T-helper 2 cell (primary cell): ENCODE measurements at regions not wholly inside any gene's neighbourhood (a gene's known extent, or its start where the extent isn't known, plus 50 kb on each side); places are given as distances from the start of the nearest gene placed in this dataset.
"Not testable (repeated sequence)": the region's sequence is repeated elsewhere in the genome, so short reads cannot be mapped to it uniquely, and the experiment has no call there.

Experiments
- DNase-seq, 5 experiments: peaks; one replicate each; pipeline versions ENCODE4 v3.0.0 to v3.0.0-alpha.2; 2012 to 2022

GRCh38 chr1:221204055-221204833 lies 325.0 kb downstream of the HLX start:
- DNase-seq = no peak

- DNase-seq = no peak
These were observed 326.8 kb downstream of the HLX start for GRCh38 chr1:221206076-221206475.

DNA sequence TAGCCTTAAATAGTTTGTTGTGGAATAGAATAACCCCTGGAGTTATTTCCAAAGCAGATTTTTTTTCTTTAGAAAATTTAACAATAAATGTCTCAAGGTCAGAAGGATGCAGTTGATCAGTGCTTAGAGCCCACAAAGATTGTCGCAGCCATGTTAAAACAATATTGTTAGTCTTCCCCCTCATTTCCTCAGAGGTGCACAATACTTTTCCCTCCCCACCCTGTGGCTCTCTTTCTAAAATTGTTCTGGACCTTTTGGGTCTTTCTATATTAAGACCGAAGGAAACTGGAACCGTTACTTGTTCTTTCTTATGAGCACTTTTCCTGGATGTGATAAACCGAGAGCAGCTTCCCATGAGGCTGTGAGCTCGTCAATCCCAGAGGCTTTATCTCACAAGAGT lies 333.7 kb downstream of the HLX start:
- no peak for DNase-seq

DNA sequence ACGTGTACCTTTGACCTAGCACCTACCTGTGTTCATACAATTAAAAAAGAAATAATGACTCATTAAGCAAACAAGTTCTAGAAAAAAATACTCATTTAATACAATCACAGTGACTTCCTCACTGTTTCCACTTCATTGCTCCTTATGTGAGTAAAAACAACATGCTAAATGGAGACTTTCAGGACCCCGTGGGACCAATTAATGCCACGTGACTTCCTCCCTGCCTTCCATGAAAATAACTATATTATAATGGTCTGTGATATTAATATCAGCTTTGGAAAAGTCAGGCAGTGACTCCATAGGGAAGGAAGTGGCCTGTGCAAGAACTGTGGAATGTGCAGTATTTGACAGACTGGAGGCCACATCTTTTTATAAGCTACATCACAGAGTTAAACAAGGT lies 337.8 kb downstream of the HLX start:
- DNase-seq = no peak

GRCh38 chr1:221223281-221223680 lies 344.0 kb downstream of the HLX start:
- DNase-seq = no peak

GRCh38 chr1:221227460-221227859 lies 348.2 kb downstream of the HLX start:
- DNase-seq = no peak

GRCh38 chr1:221227872-221228337 lies 348.7 kb downstream of the HLX start:
- peak in 1 of 5 experiments; percentile 4 for DNase-seq

DNA sequence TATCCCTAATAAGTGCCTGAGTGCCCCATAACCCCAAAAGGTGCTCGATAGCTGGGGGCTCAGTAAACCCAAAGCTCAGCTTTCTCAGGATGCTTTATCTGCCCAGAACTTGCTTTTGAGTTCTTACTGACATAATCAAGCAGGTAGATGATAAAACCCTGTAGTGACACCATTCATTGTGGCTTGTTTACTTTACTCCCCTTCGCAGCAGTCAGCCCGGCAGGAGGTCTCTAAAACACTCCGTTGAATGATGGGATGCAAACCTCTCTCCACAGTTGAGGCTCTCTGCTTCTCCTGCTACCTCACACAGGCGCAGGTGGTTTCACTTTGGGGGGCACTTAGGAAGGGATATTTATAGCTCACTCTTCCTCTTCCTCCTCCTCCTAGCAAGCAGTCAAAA lies 349.4 kb downstream of the HLX start:
- no peak for DNase-seq

DNA sequence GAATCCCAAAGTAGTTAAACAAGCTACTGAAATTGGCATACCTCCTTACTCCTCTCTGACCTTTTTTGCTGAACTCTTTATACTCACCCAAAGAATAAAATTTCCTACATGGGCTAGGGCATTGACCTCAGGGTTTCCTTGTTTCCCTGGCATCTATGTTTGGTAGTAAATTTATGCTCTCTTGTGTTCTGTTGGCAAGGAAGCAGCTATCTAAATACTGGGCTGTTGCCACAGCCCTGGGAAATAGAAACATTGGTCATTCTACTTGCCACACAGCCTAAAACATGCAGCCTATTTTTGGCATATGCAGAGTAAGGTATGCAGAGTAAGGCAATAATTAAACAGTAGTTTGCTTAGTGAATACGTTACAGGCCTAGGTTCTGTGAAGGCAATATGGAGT lies 351.4 kb downstream of the HLX start:
- no peak for DNase-seq

DNA sequence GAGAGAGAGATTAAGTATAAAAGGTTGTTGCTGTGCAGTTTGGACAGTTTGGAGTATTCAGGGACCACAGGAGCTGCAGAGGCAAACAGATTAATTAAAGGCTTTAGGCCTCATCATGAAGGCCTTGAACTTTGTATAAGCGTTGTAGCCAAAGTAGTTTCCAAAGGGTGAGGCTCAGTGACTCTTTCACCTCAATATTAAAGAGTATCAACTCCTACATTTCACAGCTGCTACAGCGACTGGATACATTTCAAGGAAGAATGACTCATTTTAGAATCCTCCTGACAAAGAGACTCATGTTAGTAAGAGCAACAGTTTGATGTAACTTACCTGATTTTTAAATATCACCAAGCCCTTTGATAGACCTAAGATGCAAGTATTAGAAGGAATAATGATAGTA lies 355.5 kb downstream of the HLX start:
- no peak for DNase-seq

- no peak for DNase-seq
These were observed 358.3 kb downstream of the HLX start for GRCh38 chr1:221237587-221237986.

DNA sequence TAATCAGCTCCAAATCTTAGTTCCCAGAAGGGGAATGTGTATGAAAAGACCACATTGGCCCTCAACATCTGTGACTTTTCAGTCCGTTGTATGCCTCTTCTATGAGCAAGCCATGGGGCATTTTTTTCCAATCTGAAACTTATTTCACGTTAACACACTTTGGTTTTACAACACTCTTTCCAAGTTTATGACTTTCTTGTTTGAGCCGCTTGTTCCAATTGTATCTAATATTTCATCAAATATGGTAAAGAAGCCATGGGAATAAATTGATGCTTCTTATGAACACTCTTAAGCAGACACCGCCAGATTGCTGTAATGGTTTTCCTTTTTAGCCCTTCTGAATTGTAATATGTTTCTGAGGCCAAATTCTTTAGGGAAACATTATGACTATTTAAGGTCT lies 359.9 kb downstream of the HLX start:
- no peak for DNase-seq

GRCh38 chr1:221239792-221240191 lies 360.5 kb downstream of the HLX start:
- no peak for DNase-seq

DNA sequence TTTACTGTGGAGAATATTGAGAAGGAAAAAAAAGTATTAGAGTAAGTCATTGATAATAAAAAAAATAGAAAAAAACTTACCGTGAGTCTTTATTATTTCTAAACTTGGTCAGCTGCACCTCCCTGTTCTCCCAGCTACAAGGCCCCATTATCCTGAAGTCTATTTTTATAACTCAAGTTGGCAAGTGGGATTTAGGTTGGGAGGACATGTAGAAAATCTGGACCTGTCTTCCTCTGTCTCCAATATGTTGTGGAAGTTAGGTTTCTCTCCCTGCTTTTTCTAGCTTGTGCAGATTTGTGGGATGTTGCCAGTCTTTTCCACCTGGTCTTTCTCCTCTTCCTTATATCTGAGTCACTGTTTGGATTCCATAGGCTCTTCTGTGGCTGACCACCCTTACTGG lies 361.4 kb downstream of the HLX start:
- no peak for DNase-seq

DNA sequence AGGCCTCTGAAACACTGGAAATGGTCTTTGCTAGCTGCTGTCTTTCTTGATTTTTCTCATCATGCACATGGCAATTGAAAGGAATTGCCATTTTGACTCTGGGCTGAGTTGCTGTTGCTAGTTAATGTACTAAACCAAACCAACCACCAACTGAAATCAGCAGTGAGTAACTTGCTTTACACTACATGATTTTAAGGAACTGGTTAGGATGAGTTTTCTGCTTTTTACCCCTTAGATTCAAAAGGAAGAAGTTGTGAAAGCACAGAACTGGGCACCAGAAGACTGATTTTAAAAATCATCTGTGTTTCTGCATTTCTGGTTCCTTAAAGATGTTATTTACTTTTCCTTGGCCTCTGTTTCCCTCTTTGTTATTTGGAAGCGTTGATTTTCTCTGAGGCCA lies 361.9 kb downstream of the HLX start:
- no peak for DNase-seq

DNA sequence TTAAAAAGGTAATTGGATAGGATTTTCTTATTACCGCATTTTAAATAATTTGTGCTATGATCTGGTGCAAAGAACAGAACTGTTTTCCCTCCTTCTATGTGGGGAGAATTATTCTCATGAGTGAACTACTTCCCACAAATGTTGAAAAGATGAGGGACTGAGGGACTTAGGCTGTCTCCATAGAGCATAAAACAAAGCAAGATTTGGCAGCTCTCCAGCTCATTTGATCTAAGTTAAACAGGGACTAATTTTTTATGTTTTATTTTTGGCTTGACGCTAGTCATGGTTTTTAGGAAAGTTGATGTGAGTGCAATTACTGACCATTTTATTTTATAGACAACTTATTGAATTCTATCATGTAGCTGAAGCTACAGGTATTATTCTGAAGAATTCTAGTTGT lies 362.3 kb downstream of the HLX start:
- DNase-seq = no peak

GRCh38 chr1:221246067-221246466 lies 366.8 kb downstream of the HLX start:
- no peak for DNase-seq

- no peak for DNase-seq
These were observed 367.6 kb downstream of the HLX start for GRCh38 chr1:221246628-221247415.

- no peak for DNase-seq
These were observed 372.3 kb downstream of the HLX start for GRCh38 chr1:221251580-221251979.

DNA sequence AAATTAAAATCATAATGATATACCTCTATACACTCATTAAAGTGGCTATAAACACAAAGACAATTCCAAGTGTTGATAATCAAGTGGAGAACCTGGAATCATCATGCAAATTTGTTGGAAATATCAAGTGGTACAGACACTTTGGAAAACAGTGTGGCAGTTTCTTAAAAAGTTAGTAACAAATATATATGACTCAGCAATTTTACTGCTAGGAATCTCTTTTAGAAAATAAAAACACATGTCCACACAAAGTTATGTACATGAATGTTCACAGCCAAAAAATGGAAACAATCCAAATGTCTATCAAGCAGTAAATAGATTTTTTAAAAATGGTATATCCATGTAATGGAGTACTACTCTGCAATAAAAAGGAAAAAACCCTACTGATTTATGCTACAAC lies 375.6 kb downstream of the HLX start:
- DNase-seq = no peak

- no peak for DNase-seq
These were observed 377.5 kb downstream of the HLX start for GRCh38 chr1:221256773-221257172.

DNA sequence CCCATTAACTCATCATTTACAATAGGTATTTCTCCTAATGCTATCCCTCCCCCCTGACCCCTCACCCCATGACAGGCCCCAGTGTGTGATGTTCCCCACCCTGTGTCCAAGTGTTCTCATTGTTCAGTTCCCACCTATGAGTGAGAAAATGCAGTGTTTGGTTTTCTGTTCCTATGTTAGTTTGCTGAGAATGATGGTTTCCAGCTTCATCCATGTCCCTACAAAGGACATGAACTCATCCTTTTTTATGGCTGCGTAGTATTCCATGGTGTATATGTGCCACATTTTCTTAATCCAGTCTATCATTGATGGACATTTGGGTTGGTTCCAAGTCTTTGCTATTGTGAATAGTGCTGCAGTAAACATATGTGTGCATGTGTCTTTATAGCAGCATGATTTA lies 378.3 kb downstream of the HLX start:
- not testable (repeated sequence) for DNase-seq

GRCh38 chr1:221262677-221263076 lies 383.4 kb downstream of the HLX start:
- DNase-seq = not testable (repeated sequence)
